HEK293 (cell line): ENCODE measurements at regions not wholly inside any gene's neighbourhood (a gene's known extent, or its start where the extent isn't known, plus 50 kb on each side); places are given as distances from the start of the nearest gene placed in this dataset.

ENCODE experiments used
- AEBP2 ChIP-seq: fragments of 450-650 bp; formaldehyde crosslinking; IDR thresholded peaks from 2 replicates; pipeline ENCODE4 v1.5.1; 2016; ENCODE audit warnings: missing biosample characterization, missing genetic modification characterization, borderline replicate concordance
- ATF2 ChIP-seq: fragments of 450-650 bp; formaldehyde crosslinking; IDR thresholded peaks from 2 replicates; pipeline ENCODE4 v1.5.1; 2016; ENCODE audit warnings: missing biosample characterization, missing genetic modification characterization, low read depth
- CTCF ChIP-seq: fragments of 450-650 bp; formaldehyde crosslinking; IDR thresholded peaks from 2 replicates; pipeline ENCODE4 v1.5.1; 2016; ENCODE audit warnings: missing biosample characterization, missing genetic modification characterization
- ELK4 ChIP-seq: IDR thresholded peaks from 2 replicates; pipeline ENCODE4 v1.6.1; 2011; ENCODE audit warnings: mild to moderate bottlenecking, low read depth, low read length, borderline replicate concordance
- KLF8 ChIP-seq: fragments of 450-650 bp; formaldehyde crosslinking; IDR thresholded peaks from 2 replicates; pipeline ENCODE4 v1.5.1; 2016; ENCODE audit warnings: missing biosample characterization, missing genetic modification characterization
- RBAK ChIP-seq: fragments of 450-650 bp; formaldehyde crosslinking; IDR thresholded peaks from 2 replicates; pipeline ENCODE4 v1.5.1; 2016; ENCODE audit warnings: missing biosample characterization, missing genetic modification characterization
- REST ChIP-seq: fragments of 450-650 bp; formaldehyde crosslinking; IDR thresholded peaks from 2 replicates; pipeline ENCODE4 v1.5.1; 2016; ENCODE audit warnings: missing biosample characterization, missing genetic modification characterization
- YY1 ChIP-seq: fragments of 450-650 bp; formaldehyde crosslinking; IDR thresholded peaks from 2 replicates; pipeline ENCODE4 v1.5.1; 2018; ENCODE audit warnings: missing biosample characterization, missing genetic modification characterization
- ZBTB20 ChIP-seq: fragments of 450-650 bp; formaldehyde crosslinking; IDR thresholded peaks from 2 replicates; pipeline ENCODE4 v1.5.1; 2016; ENCODE audit warnings: missing biosample characterization, missing genetic modification characterization
- ZFHX2 ChIP-seq: fragments of 450-650 bp; formaldehyde crosslinking; conservative IDR thresholded peaks from 2 replicates; pipeline ENCODE4 v1.5.1; 2016; ENCODE audit warnings: missing biosample characterization, missing genetic modification characterization
- ZFP41 ChIP-seq: fragments of 450-650 bp; formaldehyde crosslinking; IDR thresholded peaks from 2 replicates; pipeline ENCODE4 v1.5.1; 2016; ENCODE audit warnings: missing biosample characterization, missing genetic modification characterization, borderline replicate concordance
- ZNF18 ChIP-seq: fragments of 450-650 bp; formaldehyde crosslinking; IDR thresholded peaks from 2 replicates; pipeline ENCODE4 v1.5.1; 2016; ENCODE audit warnings: missing biosample characterization, missing genetic modification characterization
- ZNF274 ChIP-seq, 2 experiments: fragments of 200-500 bp in 1 of 2; fragments of 450-650 bp in 1 of 2; sonication (Bioruptor generic) in 1 of 2; formaldehyde crosslinking in 1 of 2; IDR thresholded peaks; 2 replicates each; pipeline versions ENCODE4 v1.5.1 to v1.6.1; 2014 to 2016; ENCODE audit warnings: borderline replicate concordance in 1 of 2, inconsistent platforms in 1 of 2, low read length in 1 of 2, missing biosample characterization in 1 of 2, missing genetic modification characterization in 1 of 2
- ZNF280D ChIP-seq: fragments of 450-650 bp; formaldehyde crosslinking; IDR thresholded peaks from 2 replicates; pipeline ENCODE4 v1.5.1; 2016; ENCODE audit warnings: missing biosample characterization, missing genetic modification characterization

GRCh38 chr18:78587096-78587495 is 392.5 kb upstream of the SALL3 start:
- no peak for TF ChIP-seq ZFP41 (tag by site-specific recombination)
- no peak for TF ChIP-seq KLF8
- TF ChIP-seq YY1: no peak
- TF ChIP-seq CTCF: no peak
- TF ChIP-seq REST (tag by site-specific recombination): no peak
- TF ChIP-seq ELK4: no peak
- no peak for TF ChIP-seq RBAK
- no peak for TF ChIP-seq ZBTB20 (tag by site-specific recombination)
- TF ChIP-seq ZFHX2 (tag by site-specific recombination): no peak
- no peak for TF ChIP-seq ATF2
- no peak for TF ChIP-seq ZNF18
- TF ChIP-seq AEBP2 (tag by site-specific recombination): no peak
- no peak for TF ChIP-seq ZNF274 (IDR thresholded peaks at IDR 0.05; ENCODE audit: low read length)
- no peak for TF ChIP-seq ZNF274 (tag by site-specific recombination; IDR thresholded peaks at IDR 0.05; ENCODE audit: borderline replicate concordance)
- TF ChIP-seq ZNF280D (tag by site-specific recombination): no peak
